KOPT-K1 (cell line): ENCODE measurements at regions not wholly inside any gene's neighbourhood (a gene's known extent, or its start where the extent isn't known, plus 50 kb on each side); places are given as distances from the start of the nearest gene placed in this dataset.
A peak's percentile ranks its signal among the peaks of the same experiment; 100 is the strongest.

ENCODE experiments used
- H3K27ac ChIP-seq: fragments of 200-600 bp; sonication (generic); 2 replicates; pipeline ENCODE4 v1.5.1; 2016; ENCODE audit warnings: antibody characterized with exemption, mild to moderate bottlenecking, low read depth, low read length; ENCODE audit not compliant: poor library complexity, severe bottlenecking
- H3K36me3 ChIP-seq: fragments of 200-600 bp; sonication (generic); 2 replicates; pipeline ENCODE4 v1.5.1; 2017; ENCODE audit warnings: antibody characterized with exemption, mild to moderate bottlenecking, low read length, moderate library complexity; ENCODE audit not compliant: insufficient read depth
- H3K9me3 ChIP-seq: fragments of 200-600 bp; sonication (generic); 2 replicates; pipeline ENCODE4 v1.5.1; 2017; ENCODE audit warnings: antibody characterized with exemption, low read length, mild to moderate bottlenecking; ENCODE audit not compliant: insufficient read depth, poor library complexity, severe bottlenecking

GRCh38 chr15:70566989-70567388 is 196.4 kb downstream of the UACA start:
- Histone ChIP-seq H3K9me3 (no peaks in the 10 kb centered on the region), H3K36me3 (no peaks in the 10 kb centered on the region), H3K27ac (no peak overlapping the region)

DNA sequence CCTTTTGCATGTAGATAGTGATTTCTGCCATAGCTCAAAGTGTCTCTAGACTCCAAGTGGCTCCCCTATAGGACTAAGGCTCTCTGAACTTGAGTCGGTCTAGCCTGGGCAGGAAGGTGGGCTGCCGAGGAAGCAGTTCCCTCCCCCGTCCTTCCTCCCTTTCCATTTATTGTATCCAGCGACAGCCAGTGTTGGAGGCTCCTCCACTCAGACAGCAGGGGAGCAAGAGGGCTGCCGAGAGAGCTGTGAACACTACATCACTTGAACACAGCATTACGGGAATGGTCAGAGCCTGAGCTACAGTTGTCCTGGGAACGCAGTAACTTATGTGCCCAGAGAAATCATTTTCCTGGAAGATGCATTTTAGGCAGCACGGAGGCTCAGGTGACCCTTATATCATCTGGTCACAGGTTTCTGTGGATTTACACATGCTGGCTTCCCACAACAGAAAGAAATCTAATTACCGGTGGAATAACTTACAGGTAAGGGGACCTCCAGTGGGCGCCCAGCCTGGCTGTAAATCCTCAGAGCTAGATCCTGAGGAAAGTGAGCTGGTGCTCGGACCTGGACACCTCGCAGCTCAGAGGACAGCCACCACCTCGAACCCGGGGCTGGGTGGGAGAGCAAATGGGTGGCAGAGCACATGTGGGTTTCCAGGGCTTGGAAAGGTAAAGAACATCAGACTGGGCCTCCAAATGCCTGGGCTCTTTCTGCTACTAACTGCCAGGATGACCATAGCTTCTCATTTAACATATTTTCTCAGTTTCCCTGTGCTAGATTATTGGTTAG is 197.1 kb downstream of the UACA start:
- Histone ChIP-seq H3K27ac (no peak overlapping the region), H3K36me3 (no peaks in the 10 kb centered on the region), H3K9me3 (no peaks in the 10 kb centered on the region)

GRCh38 chr15:70563561-70564095 is 199.7 kb downstream of the UACA start:
- H3K36me3 ChIP-seq: no peaks in the 10 kb centered on the region
- H3K27ac ChIP-seq: no peak overlapping the region
- no peaks in the 10 kb centered on the region for H3K9me3 ChIP-seq

DNA sequence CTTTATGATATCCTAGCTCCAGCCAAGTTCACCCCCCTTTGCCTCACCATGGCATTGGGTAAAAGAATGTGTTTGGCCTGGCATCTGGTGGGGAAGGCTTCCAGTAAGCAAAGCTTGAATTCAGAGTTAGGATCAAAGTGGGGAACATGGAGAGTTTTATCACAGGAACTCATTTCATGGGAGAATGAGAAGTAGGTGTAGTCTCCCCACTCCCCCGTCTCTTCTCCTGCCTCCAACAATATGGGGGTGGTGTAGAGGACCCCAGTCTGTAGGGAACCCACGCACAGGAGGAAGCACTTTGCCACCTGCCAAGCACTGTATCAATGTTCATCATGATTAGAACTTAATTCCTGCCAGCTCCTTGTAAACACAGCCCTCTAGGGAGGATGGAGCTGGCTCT is 200.5 kb downstream of the UACA start:
- no peaks in the 10 kb centered on the region for H3K9me3 ChIP-seq
- H3K27ac ChIP-seq: no peak overlapping the region
- H3K36me3 ChIP-seq: no peaks in the 10 kb centered on the region

- H3K27ac ChIP-seq: no peak overlapping the region
- no peaks in the 10 kb centered on the region for H3K36me3 ChIP-seq
- H3K9me3 ChIP-seq: no peaks in the 10 kb centered on the region
Observed at GRCh38 chr15:70561885-70562284, 201.5 kb downstream of the UACA start.

DNA sequence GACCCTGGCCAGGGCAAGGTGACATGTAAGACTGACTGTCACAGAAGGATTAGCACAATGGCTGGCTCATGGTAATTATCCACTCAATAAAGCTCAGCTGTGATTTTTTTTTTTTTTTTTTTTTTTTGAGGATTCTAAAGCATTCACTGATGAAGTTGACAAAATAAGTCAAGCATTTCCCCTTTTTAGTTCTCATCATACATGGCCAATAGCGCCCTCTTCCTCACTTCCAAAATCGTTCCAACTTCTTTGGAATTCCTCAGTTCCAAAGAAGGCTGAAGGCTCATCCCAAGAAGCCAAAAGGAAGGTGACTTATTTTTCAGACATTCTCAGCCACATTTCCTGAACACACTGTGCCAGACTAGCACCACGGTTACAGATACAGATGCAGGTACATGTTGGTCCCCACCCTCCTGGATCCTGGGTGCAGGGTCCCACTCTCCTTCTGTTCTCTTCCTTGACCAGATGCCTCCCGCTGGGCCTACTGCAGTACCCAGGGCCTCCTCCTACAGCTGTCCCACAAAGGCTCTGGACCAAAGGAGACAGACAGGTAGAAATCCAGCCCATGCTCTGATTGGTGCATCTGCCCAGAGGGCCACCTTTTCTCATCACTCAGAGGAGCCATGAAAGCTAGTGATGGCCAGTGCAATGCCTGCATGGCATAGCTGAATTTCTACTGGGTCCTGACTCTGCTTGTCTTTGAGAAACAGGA is 202.6 kb downstream of the UACA start:
- Histone ChIP-seq H3K27ac (no peak overlapping the region), H3K36me3 (no peaks in the 10 kb centered on the region), H3K9me3 (no peaks in the 10 kb centered on the region)

DNA sequence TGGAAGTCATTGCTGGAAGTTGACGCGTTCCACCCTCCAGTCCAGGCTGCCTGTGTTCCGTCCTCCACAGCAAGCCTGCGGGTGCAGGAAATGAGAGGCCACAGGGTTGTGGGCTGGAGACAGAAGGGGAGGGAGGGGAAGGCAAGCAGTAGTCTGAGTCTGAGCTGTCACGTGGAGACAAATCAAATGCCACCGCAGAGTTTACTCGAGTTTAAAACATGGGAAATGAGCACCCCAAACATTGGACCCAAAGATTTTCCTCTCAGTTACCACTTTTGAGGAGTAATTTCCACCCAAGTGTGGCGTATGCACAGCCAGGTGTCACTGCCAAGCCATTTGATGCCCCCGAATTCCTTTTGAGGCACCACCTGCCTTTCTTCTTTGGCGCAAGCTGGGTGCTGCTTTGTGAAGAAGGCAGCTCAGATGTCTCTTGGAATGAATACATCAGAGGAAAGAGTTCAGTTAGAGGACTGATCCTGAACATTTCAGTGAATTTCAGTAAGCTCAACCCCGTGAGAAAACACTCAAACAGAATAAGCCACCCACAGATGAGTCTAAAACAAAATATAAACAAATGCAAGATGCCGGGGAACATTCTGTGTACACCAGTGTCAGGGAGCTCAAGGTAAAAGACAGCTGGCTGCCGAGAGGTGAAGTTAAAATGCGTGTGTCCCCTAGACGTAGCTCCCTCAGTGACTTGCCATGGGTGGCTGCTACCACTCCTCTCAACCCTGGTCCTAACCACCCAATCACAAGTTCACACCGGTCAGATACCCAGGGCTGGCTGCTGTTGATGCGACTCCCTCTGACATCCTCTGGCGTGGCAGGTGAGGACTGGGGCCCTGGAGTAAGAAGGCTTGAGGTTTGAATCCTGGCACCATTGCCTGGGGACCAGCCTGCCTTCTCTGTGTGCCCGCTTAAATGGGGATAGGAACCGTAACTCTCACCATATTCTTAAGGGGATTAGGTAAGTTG is 203.8 kb downstream of the UACA start:
- Histone ChIP-seq H3K36me3 (no peaks in the 10 kb centered on the region), H3K9me3 (no peaks in the 10 kb centered on the region), H3K27ac (peak overlapping the region; percentile 67)

- Histone ChIP-seq H3K36me3 (no peaks in the 10 kb centered on the region), H3K27ac (peak overlapping the region; percentile 67), H3K9me3 (no peaks in the 10 kb centered on the region)
Observed at GRCh38 chr15:70558406-70559264, 204.7 kb downstream of the UACA start.

DNA sequence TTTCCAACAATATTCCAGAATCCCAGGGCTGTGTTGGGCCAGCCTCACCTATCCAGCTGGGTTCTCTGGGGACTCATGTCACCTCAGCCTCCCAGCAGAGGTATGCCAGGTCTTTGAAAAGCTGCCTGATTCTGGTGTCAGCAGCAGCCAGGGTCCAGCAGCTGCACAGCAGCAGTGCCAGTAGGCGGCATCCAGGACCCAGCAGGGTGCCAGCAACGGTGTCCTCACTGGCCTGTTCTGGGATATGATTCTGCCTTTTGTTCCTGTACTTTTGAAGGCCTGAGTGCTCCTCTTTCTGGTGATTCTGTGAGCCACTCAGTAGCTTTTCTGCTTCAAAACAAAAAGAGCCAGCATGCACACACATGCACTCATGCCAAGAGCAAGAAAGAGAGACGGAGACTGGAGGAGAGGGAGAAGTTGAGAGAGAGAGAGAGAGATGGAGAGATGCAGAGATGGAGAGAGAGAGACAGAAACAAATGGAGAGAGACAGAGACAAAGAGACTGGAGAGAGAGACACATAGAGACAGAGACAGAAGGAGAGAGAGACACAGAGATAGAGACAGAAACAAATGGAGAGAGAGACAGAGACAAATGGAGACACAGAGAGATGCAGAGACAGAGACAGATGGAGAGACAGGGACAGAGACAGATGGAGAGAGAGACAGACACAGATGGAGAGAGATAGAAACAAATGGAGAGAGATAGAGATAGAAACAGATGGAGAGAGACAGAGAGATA is 205.7 kb downstream of the UACA start:
- Histone ChIP-seq H3K36me3 (no peaks in the 10 kb centered on the region), H3K9me3 (no peaks in the 10 kb centered on the region), H3K27ac (peak overlapping the region; percentile 54)

GRCh38 chr15:70556779-70557178 is 206.6 kb downstream of the UACA start:
- Histone ChIP-seq H3K9me3 (no peaks in the 10 kb centered on the region), H3K36me3 (no peaks in the 10 kb centered on the region), H3K27ac (peak overlapping the region; percentile 54)

- no peaks in the 10 kb centered on the region for H3K36me3 ChIP-seq
- peak overlapping the region; percentile 54 for H3K27ac ChIP-seq
- no peaks in the 10 kb centered on the region for H3K9me3 ChIP-seq
Observed at GRCh38 chr15:70556151-70556741, 207.1 kb downstream of the UACA start.

DNA sequence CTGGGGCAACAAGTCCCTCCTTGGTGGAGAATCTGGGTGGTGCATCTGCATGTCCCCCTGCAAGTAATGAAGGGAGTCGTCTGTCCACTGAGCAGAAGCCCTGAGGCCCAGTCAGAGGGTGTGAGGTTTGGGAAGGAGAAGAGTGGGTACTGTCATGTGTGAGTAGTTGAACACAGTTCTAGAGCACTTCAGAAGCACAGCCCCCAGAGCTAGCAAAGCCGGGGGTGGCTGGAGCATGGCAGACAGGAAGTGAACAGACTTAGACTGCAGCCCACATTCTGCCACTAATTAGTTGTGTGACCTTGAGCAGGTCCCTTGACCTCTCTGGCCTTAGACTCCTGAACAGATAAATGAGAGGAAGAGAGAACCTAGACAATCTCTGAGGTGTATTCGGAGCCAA is 207.6 kb downstream of the UACA start:
- Histone ChIP-seq H3K27ac (peak overlapping the region; percentile 54), H3K9me3 (no peaks in the 10 kb centered on the region), H3K36me3 (no peaks in the 10 kb centered on the region)

DNA sequence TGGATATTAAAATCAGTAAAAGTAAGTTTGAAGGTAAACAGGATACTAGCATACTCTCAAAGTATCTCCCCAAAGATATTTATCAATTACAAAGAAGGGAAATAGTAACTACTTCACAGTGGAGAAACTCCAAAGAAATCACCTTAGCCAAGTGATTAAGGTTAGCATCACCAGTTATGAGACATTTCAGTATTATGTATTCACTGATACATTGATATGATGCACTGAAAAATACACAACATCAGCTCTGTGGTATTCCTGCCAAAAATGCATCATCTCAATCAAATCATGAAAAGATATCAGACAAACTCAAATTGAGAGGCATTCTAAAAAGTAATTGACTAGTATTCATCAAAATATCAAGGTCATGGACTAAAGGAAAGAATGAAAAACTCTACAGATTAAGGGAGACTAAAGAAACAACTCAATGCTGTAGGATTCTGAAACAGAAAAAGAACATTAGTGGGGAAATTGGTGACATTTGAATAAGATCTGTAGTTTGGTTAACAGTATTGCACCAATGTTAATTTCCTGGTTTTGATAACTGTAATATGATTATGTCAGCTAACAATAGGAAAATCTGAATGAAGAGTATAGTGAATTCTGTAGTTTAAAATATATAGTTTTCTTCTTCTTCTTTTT is 215.4 kb downstream of the UACA start:
- no peaks in the 10 kb centered on the region for H3K36me3 ChIP-seq

More for the DNA sequence above, 215.4 kb downstream of the UACA start:
- Histone ChIP-seq H3K9me3 (no peaks in the 10 kb centered on the region), H3K27ac (no peak overlapping the region)
